H1 (cell line): ENCODE measurements at regions not wholly inside any gene's neighbourhood (a gene's known extent, or its start where the extent isn't known, plus 50 kb on each side); places are given as distances from the start of the nearest gene placed in this dataset.

Experiments used
- CTCF ChIA-PET: fragments of 300-600 bp; sonication (Branson Sonifier 250); formaldehyde crosslinking; loops from one replicate; lab custom pipeline; 2021; ENCODE audit not compliant: partially characterized antibody; lab: Charles Lee
- POLR2A ChIA-PET: fragments of 300-600 bp; sonication (Branson Sonifier 250); formaldehyde crosslinking; loops from one replicate; lab custom pipeline; 2021; ENCODE audit warnings: inconsistent platforms; ENCODE audit not compliant: partially characterized antibody; lab: Charles Lee
- DNase-seq, 2 experiments: peaks; one replicate each; pipeline versions ENCODE4 v3.0.0 to v3.0.0-alpha.2; 2010 to 2022; ENCODE audit warnings: low spot score in 2 of 2, low read depth in 1 of 2, mixed read lengths in 1 of 2
- FAIRE-seq: peaks from 2 replicates; lab custom pipeline; 2011; peaks lifted over from hg19 to GRCh38; lab: Jason Lieb, UNC
- H2AFZ ChIP-seq: 2 replicates; pipeline ENCODE4 v1.8.1; 2012; ENCODE audit warnings: low read length, inconsistent platforms
- H2AK5ac ChIP-seq: 2 replicates; pipeline ENCODE4 v1.6.1; 2013; ENCODE audit warnings: low read depth, low read length
- H2BK120ac ChIP-seq: replicated peaks from 2 replicates; pipeline ENCODE3; 2013; ENCODE audit warnings: low read depth, low read length, inconsistent platforms
- H2BK12ac ChIP-seq: 2 replicates; pipeline ENCODE4 v1.6.1; 2013; ENCODE audit warnings: low read depth, low read length
- H2BK15ac ChIP-seq: 2 replicates; pipeline ENCODE4 v1.6.1; 2013; ENCODE audit warnings: low read length
- H2BK20ac ChIP-seq: 2 replicates; pipeline ENCODE4 v1.6.1; 2013; ENCODE audit warnings: low read length
- H2BK5ac ChIP-seq: 2 replicates; pipeline ENCODE4 v1.6.1; 2013; ENCODE audit warnings: low read depth, low read length
- H3K14ac ChIP-seq: 2 replicates; pipeline ENCODE4 v1.6.1; 2013; ENCODE audit warnings: inconsistent platforms; ENCODE audit not compliant: insufficient read length
- H3K18ac ChIP-seq: 2 replicates; pipeline ENCODE4 v1.6.1; 2013; ENCODE audit warnings: low read length; ENCODE audit errors: extremely low read depth
- H3K23ac ChIP-seq: 2 replicates; pipeline ENCODE4 v1.6.1; 2013; ENCODE audit warnings: inconsistent platforms; ENCODE audit not compliant: insufficient read length
- H3K23me2 ChIP-seq: 2 replicates; pipeline ENCODE4 v1.6.1; 2013; ENCODE audit warnings: low read depth, low read length
- H3K27ac ChIP-seq: 2 replicates; pipeline ENCODE4 v1.6.1; 2011; ENCODE audit warnings: low read depth, low read length, inconsistent platforms
- H3K27me3 ChIP-seq, 4 experiments: replicated peaks in 1 of 4; 1 replicate in 1 of 4; 2 replicates in 3 of 4; pipeline versions ENCODE4 v1.6.1 to v1.8.1; 2011 to 2013; ENCODE audit warnings: low read length in 3 of 4, mild to moderate bottlenecking in 3 of 4, inconsistent platforms in 2 of 4, mixed read lengths in 2 of 4, moderate library complexity in 1 of 4; ENCODE audit not compliant: control insufficient read depth in 3 of 4, insufficient read depth in 3 of 4; ENCODE audit errors: extremely low read depth in 1 of 4
- H3K36me3 ChIP-seq, 4 experiments: 2 replicates each; pipeline versions ENCODE4 v1.6.1 to v1.8.1; 2011 to 2013; ENCODE audit warnings: mild to moderate bottlenecking in 4 of 4, low read length in 3 of 4, moderate library complexity in 2 of 4, control low read depth in 1 of 4, inconsistent platforms in 1 of 4; ENCODE audit not compliant: insufficient read depth in 4 of 4, control insufficient read depth in 2 of 4
- H3K4ac ChIP-seq: replicated peaks from 2 replicates; pipeline ENCODE3; 2013; ENCODE audit warnings: low read length, low read depth, mixed read lengths, inconsistent platforms; ENCODE audit not compliant: insufficient read length
- H3K4me1 ChIP-seq, 4 experiments: replicated peaks in 1 of 4; 1 replicate in 1 of 4; 2 replicates in 3 of 4; pipeline versions ENCODE4 v1.6.1 to v1.8.1; 2011 to 2013; ENCODE audit warnings: low read length in 3 of 4, inconsistent platforms in 2 of 4, mixed read lengths in 1 of 4; ENCODE audit not compliant: insufficient read depth in 4 of 4, control insufficient read depth in 3 of 4
- H3K4me2 ChIP-seq, 2 experiments: 2 replicates each; pipeline versions ENCODE4 v1.6.1 to v1.8.1; 2011 to 2013; ENCODE audit warnings: low read depth in 2 of 2, low read length in 2 of 2, control low read depth in 1 of 2, inconsistent platforms in 1 of 2, mild to moderate bottlenecking in 1 of 2; ENCODE audit not compliant: insufficient read depth in 1 of 2
- H3K4me3 ChIP-seq, 4 experiments: fragments of 200-600, 300-600 bp in 1 of 4; sonication (generic), shearing (Covaris generic), sonication (Bioruptor Twin) in 1 of 4; 2 replicates each; pipeline versions ENCODE4 v1.5.1 to v1.8.1; 2011 to 2016; ENCODE audit warnings: low read length in 4 of 4, low read depth in 3 of 4, control low read depth in 2 of 4, inconsistent platforms in 2 of 4, mild to moderate bottlenecking in 2 of 4, mixed read lengths in 1 of 4, moderate library complexity in 1 of 4; ENCODE audit not compliant: insufficient read depth in 2 of 4; ENCODE audit errors: extremely low read depth in 1 of 4
- H3K56ac ChIP-seq: replicated peaks from 2 replicates; pipeline ENCODE3; 2013; ENCODE audit warnings: low read depth, mild to moderate bottlenecking, mixed read lengths, low read length, inconsistent platforms; ENCODE audit not compliant: insufficient read length
- H3K79me1 ChIP-seq: 2 replicates; pipeline ENCODE4 v1.6.1; 2013; ENCODE audit warnings: low read depth, low read length, control low read depth
- H3K79me2 ChIP-seq, 2 experiments: 2 replicates each; pipeline versions ENCODE4 v1.6.1 to v1.8.1; 2012 to 2013; ENCODE audit warnings: low read length in 2 of 2, mild to moderate bottlenecking in 2 of 2, inconsistent platforms in 1 of 2; ENCODE audit not compliant: insufficient read depth in 2 of 2, control insufficient read depth in 1 of 2
- H3K9ac ChIP-seq, 4 experiments: replicated peaks in 1 of 4; 1 replicate in 1 of 4; 2 replicates in 3 of 4; pipeline versions ENCODE4 v1.6.1 to v1.8.1; 2011 to 2013; ENCODE audit warnings: low read depth in 3 of 4, low read length in 3 of 4, control low read depth in 2 of 4, mild to moderate bottlenecking in 2 of 4, moderate library complexity in 2 of 4, inconsistent platforms in 1 of 4; ENCODE audit errors: extremely low read depth in 1 of 4
- H3K9me3 ChIP-seq, 2 experiments: 2 replicates each; pipeline versions ENCODE4 v1.6.1 to v1.8.1; 2012 to 2013; ENCODE audit warnings: mild to moderate bottlenecking in 2 of 2, moderate library complexity in 2 of 2, control low read depth in 1 of 2, inconsistent platforms in 1 of 2, low read depth in 1 of 2, low read length in 1 of 2, mixed read lengths in 1 of 2; ENCODE audit not compliant: insufficient read depth in 2 of 2
- H4K20me1 ChIP-seq, 2 experiments: replicated peaks in 1 of 2; 2 replicates each; pipeline versions ENCODE3 to v1.8.1; 2011 to 2013; ENCODE audit warnings: inconsistent platforms in 2 of 2, low read length in 2 of 2, mild to moderate bottlenecking in 1 of 2; ENCODE audit not compliant: insufficient read depth in 2 of 2, control insufficient read depth in 1 of 2
- H4K5ac ChIP-seq: 2 replicates; pipeline ENCODE4 v1.6.1; 2013; ENCODE audit warnings: low read length, low read depth, mixed read lengths, inconsistent platforms; ENCODE audit not compliant: insufficient read length
- H4K8ac ChIP-seq: 2 replicates; pipeline ENCODE4 v1.8.0; 2013; ENCODE audit warnings: mild to moderate bottlenecking, moderate library complexity, low read length, inconsistent platforms; ENCODE audit not compliant: insufficient read depth; ENCODE audit errors: extremely low read depth
- H4K91ac ChIP-seq: replicated peaks from 2 replicates; pipeline ENCODE3; 2013; ENCODE audit warnings: low read length, mixed read lengths, inconsistent platforms; ENCODE audit not compliant: insufficient read length
- BACH1 ChIP-seq: IDR thresholded peaks from 2 replicates; pipeline ENCODE4 v1.6.1; 2012; ENCODE audit warnings: low read length, improper control_type of control experiment
- CEBPB ChIP-seq: IDR thresholded peaks from 2 replicates; pipeline ENCODE4 v1.6.1; 2012; ENCODE audit warnings: low read depth, low read length
- HDAC6 ChIP-seq: IDR thresholded peaks from one replicate; pipeline ENCODE4 v1.7.1; 2012; ENCODE audit warnings: low read depth, mild to moderate bottlenecking, inconsistent platforms, low read length, moderate library complexity
- KDM1A ChIP-seq: fragments of 200-600, 300-600 bp; sonication (generic); IDR thresholded peaks from 2 replicates; pipeline ENCODE4 v1.7.1; 2016; ENCODE audit warnings: mild to moderate bottlenecking, low read length, borderline replicate concordance
- KDM5A ChIP-seq: fragments of 200-600 bp; IDR thresholded peaks from 2 replicates; pipeline ENCODE4 v1.7.1; 2012; ENCODE audit warnings: mild to moderate bottlenecking, low read length, inconsistent platforms, mixed read lengths
- NANOG ChIP-seq: IDR thresholded peaks from 2 replicates; pipeline ENCODE4 v1.6.1; 2011; ENCODE audit warnings: low read length, low read depth, mild to moderate bottlenecking, inconsistent platforms; ENCODE audit not compliant: insufficient read depth, poor library complexity, severe bottlenecking
- PHF8 ChIP-seq: fragments of 200-600 bp; sonication (generic); conservative IDR thresholded peaks from 2 replicates; pipeline ENCODE4 v1.7.1; 2012; ENCODE audit warnings: low read depth, mild to moderate bottlenecking, inconsistent platforms, low read length, moderate library complexity
- POLR2A ChIP-seq, 2 experiments: IDR thresholded peaks; 1 replicate in 1 of 2; 2 replicates in 1 of 2; pipeline ENCODE4 v1.6.1; 2011; ENCODE audit warnings: low read depth in 2 of 2, low read length in 2 of 2, mild to moderate bottlenecking in 2 of 2; ENCODE audit errors: control extremely low read depth in 1 of 2
- TBP ChIP-seq: IDR thresholded peaks from 2 replicates; pipeline ENCODE4 v1.6.1; 2011; ENCODE audit warnings: low read depth, low read length, improper control_type of control experiment
- WGBS, 2 experiments: shearing (Covaris generic) in 1 of 2; methylation state at CpG; one replicate each; pipeline versions ENCODE4 v1.1.6 to v1.1.7; 2013 to 2015; ENCODE audit warnings: low lambda C conversion rate in 2 of 2, mixed read lengths in 2 of 2, inconsistent platforms in 1 of 2, low coverage in 1 of 2, missing lambda C conversion rate in 1 of 2; ENCODE audit not compliant: insufficient replicate concordance in 2 of 2, insufficient coverage in 1 of 2, insufficient read length in 1 of 2; ENCODE audit errors: extremely low coverage in 1 of 2, missing lambda C conversion rate in 1 of 2; 5-methylcytosine and 5-hydroxymethylcytosine counted together
- TF ChIP-seq, protein P1 (sequence below): IDR thresholded peaks from 2 replicates; pipeline ENCODE4 v1.6.1; 2011; ENCODE audit warnings: low read length, improper control_type of control experiment

- FAIRE-seq, result no peak
- 73% methylated on average over 1 of the region's 1 CpG; no CpG with 5 or more reads in 1 of the 2 experiments for WGBS, 2 experiments
- POLR2A ChIA-PET, result interaction anchor here (0.6 kb wide), 1 partner anchor 45 kb away, joined by 3 read pairs; no protein-coding TSS in a partner anchor
- TF ChIP-seq, protein P1, sequence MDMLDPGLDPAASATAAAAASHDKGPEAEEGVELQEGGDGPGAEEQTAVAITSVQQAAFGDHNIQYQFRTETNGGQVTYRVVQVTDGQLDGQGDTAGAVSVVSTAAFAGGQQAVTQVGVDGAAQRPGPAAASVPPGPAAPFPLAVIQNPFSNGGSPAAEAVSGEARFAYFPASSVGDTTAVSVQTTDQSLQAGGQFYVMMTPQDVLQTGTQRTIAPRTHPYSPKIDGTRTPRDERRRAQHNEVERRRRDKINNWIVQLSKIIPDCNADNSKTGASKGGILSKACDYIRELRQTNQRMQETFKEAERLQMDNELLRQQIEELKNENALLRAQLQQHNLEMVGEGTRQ, result no peak
- TF ChIP-seq KDM5A (no peak), PHF8 (no peak), POLR2A (IDR thresholded peaks at IDR 0.05; ENCODE audit: control extremely low read depth in 1 of 2, low read depth in 2 of 2, low read length in 2 of 2) (no peak), BACH1 (no peak), TBP (no peak), CEBPB (no peak), KDM1A (no peak), HDAC6 (no peak), NANOG (no peak)
Observed at GRCh38 chr1:192933744-192934143, 124.9 kb downstream of the RGS2 start.

More at GRCh38 chr1:192933744-192934143, 124.9 kb downstream of the RGS2 start:
- Histone ChIP-seq H2BK120ac (no peak overlapping the region), H3K4me1 (no peaks in the 10 kb centered on the region), H3K23ac (no peak overlapping the region), H3K9me3 (no peaks in the 10 kb centered on the region), H3K27me3 (no peaks in the 10 kb centered on the region), H4K5ac (no peak overlapping the region), H3K9ac (no peak overlapping the region), H3K79me1 (no peaks in the 10 kb centered on the region), H3K18ac (no peak overlapping the region), H2BK15ac (no peak overlapping the region), H3K23me2 (no peaks in the 10 kb centered on the region), H3K27ac (no peak overlapping the region), H2BK12ac (no peak overlapping the region), H2AK5ac (no peak overlapping the region), H2BK20ac (no peak overlapping the region), H3K4me2 (no peak overlapping the region), H2BK5ac (no peak overlapping the region), H3K36me3 (no peaks in the 10 kb centered on the region), H3K79me2 (no peaks in the 10 kb centered on the region), H3K4me3 (no peak overlapping the region), H4K91ac (no peak overlapping the region), H4K20me1 (no peaks in the 10 kb centered on the region), H3K56ac (no peak overlapping the region), H2AFZ (no peak overlapping the region), H3K4ac (no peak overlapping the region), H4K8ac (no peak overlapping the region), H3K14ac (no peak overlapping the region)
- no peak for DNase-seq
- CTCF ChIA-PET, result interaction anchor here (1.9 kb wide), 1 partner anchor 13 kb away, joined by 5 read pairs; no protein-coding TSS in a partner anchor
